LNCaP clone FGC (cell line): ENCODE measurements at regions not wholly inside any gene's neighbourhood (a gene's known extent, or its start where the extent isn't known, plus 50 kb on each side); places are given as distances from the start of the nearest gene placed in this dataset.

Source experiments
- DNase-seq: peaks from one replicate; pipeline ENCODE4 v3.0.0-alpha.2; 2011; ENCODE audit warnings: low read depth
- H3K4me3 ChIP-seq: 2 replicates; pipeline ENCODE4 v1.5.1; 2011; ENCODE audit warnings: mild to moderate bottlenecking, low read depth, low read length, control low read depth
- CTCF ChIP-seq: IDR thresholded peaks from 2 replicates; pipeline ENCODE4 v1.5.1; 2012; ENCODE audit warnings: mild to moderate bottlenecking; ENCODE audit not compliant: control insufficient read depth, insufficient read depth; ENCODE audit errors: extremely low read depth

- TF ChIP-seq CTCF = no peak
- DNase-seq = no peak
- H3K4me3 ChIP-seq = no peak overlapping the region
These were observed 204.9 kb upstream of the MDFIC2 start for GRCh38 chr3:70517124-70517890.

GRCh38 chr3:70516076-70516475 is 203.6 kb upstream of the MDFIC2 start:
- H3K4me3 ChIP-seq = no peak overlapping the region
- TF ChIP-seq CTCF = no peak
- no peak for DNase-seq

GRCh38 chr3:70507486-70507885 is 195.0 kb upstream of the MDFIC2 start:
- no peak for DNase-seq
- no peak for TF ChIP-seq CTCF

DNA sequence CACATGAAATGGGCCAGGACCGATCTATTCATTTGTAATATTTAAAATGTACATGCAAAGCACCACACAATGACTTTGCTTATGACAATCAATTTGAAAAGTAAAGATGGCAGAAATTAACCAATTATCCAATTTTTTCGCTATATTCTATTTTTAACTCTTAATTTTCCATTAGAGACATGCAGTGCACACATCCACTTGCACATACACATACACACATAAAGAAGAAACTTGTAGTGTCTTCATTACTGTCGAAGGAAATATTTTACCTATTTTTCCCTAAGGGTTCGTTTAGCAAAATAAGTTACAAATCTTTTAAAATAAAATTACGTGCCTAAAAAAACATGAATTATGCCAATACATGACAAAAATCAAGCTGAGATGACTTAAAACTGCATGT is 194.3 kb upstream of the MDFIC2 start:
- H3K4me3 ChIP-seq = no peak overlapping the region
- TF ChIP-seq CTCF = no peak
- DNase-seq = no peak

More at GRCh38 chr3:70507486-70507885, 195.0 kb upstream of the MDFIC2 start:
- no peak overlapping the region for H3K4me3 ChIP-seq

- DNase-seq = no peak
- no peak for TF ChIP-seq CTCF
- H3K4me3 ChIP-seq = no peak overlapping the region
These were observed 189.1 kb upstream of the MDFIC2 start for GRCh38 chr3:70501561-70501960.

DNA sequence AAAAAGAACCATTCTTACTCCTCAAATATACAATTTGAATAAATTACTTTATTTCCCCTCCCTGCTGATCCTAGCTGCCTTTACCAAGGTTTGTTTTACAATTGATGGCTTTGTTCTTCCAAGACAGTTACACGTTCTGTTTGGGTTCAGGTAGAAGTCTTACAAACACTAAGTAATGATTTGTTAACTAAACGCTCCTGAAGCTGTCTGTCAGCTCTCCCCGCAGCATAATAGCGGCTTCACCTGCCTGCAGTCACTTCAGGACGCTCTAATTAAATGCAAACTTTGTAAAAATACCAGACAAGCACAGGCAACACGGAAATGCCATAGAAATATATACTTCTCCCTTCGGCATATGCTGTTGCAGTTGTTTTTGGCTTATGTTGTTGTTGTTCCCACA is 176.4 kb upstream of the MDFIC2 start:
- TF ChIP-seq CTCF = no peak

DNA sequence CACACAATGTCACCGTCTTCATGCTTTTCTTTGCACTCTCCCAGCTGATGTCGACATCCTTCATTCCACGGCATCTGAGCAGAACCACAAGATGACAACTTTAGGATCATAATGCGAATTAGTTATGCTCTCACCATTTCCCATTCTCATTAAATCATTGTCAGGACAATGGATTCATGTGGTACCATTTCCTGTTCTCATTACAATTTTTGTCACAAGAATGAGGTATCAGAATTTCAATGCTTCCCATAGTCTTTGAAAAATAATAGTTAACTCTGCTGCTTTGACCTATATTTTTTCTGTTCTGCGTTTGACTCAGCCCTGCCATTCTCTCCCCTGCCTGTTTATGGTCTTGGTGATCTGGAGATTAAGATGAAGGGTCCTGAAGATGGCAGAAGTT is 175.7 kb upstream of the MDFIC2 start:
- no peak for DNase-seq
- TF ChIP-seq CTCF = no peak
- H3K4me3 ChIP-seq = no peak overlapping the region

More for the DNA sequence above, 176.4 kb upstream of the MDFIC2 start:
- DNase-seq = no peak
- no peak overlapping the region for H3K4me3 ChIP-seq
